ENCODE measurements at regions not wholly inside any gene's neighbourhood (a gene's known extent, or its start where the extent isn't known, plus 50 kb on each side); places are given as distances from the start of the nearest gene placed in this dataset.

DNA sequence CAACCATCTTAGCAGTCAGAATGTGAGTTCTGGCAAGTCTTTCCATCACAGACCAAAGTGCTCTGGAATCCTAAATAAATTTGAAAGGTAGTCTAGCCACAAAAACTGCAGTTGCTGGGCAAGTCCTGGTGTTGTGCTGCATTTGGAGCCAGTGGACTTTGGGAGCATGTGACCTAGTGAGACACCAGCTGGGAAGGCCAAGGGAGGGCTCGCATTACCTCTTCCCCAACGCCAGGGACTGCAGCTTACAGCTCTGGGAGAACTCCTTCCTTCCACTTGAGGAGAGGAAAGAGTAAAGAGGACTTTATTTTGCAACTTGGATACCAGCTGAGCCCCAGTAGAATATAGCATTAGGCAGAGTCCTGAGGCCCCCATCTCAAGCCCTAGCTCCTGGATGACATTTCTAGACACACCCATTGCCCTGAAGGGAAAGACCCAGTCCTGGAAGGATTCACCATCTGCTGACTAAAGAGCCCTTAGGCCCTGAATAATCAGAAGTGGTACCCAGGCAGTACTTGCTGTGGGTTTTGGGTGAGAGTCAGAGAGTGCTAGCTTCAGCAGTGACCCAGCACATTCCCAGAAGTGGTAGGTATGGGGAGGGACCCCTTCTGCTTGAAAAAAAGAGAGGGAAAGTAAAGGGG is 190.7 kb downstream of the NUF2 start:
- TF ChIP-seq, protein P1, sequence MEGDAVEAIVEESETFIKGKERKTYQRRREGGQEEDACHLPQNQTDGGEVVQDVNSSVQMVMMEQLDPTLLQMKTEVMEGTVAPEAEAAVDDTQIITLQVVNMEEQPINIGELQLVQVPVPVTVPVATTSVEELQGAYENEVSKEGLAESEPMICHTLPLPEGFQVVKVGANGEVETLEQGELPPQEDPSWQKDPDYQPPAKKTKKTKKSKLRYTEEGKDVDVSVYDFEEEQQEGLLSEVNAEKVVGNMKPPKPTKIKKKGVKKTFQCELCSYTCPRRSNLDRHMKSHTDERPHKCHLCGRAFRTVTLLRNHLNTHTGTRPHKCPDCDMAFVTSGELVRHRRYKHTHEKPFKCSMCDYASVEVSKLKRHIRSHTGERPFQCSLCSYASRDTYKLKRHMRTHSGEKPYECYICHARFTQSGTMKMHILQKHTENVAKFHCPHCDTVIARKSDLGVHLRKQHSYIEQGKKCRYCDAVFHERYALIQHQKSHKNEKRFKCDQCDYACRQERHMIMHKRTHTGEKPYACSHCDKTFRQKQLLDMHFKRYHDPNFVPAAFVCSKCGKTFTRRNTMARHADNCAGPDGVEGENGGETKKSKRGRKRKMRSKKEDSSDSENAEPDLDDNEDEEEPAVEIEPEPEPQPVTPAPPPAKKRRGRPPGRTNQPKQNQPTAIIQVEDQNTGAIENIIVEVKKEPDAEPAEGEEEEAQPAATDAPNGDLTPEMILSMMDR (IDR thresholded peaks at IDR 0.05): no peak
- H3K4me3 ChIP-seq: no peak overlapping the region
- no peak for DNase-seq (ENCODE audit: low spot score)
- no peak overlapping the region for H3K27ac ChIP-seq

GRCh38 chr1:163523375-163524029 is 201.7 kb downstream of the NUF2 start:
- TF ChIP-seq, protein P1 (IDR thresholded peaks at IDR 0.05): no peak
- H3K27ac ChIP-seq: no peak overlapping the region
- H3K4me3 ChIP-seq: no peak overlapping the region
- no peak for DNase-seq (ENCODE audit: low spot score)

GRCh38 chr1:163528710-163529348 is 207.1 kb downstream of the NUF2 start:
- TF ChIP-seq, protein P1 (IDR thresholded peaks at IDR 0.05): no peak
- DNase-seq (ENCODE audit: low spot score): no peak

GRCh38 chr1:163531345-163531744 is 209.6 kb downstream of the NUF2 start:
- Histone ChIP-seq H3K27ac (no peak overlapping the region), H3K4me3 (no peak overlapping the region)
- no peak for DNase-seq (ENCODE audit: low spot score)
- TF ChIP-seq, protein P1 (IDR thresholded peaks at IDR 0.05): no peak

More at GRCh38 chr1:163528710-163529348, 207.1 kb downstream of the NUF2 start:
- Histone ChIP-seq H3K27ac (no peak overlapping the region), H3K4me3 (no peak overlapping the region)

- no peak overlapping the region for H3K4me3 ChIP-seq
- TF ChIP-seq, protein P1 (IDR thresholded peaks at IDR 0.05): no peak
- no peak for DNase-seq (ENCODE audit: low spot score)
- H3K27ac ChIP-seq: no peak overlapping the region
These were observed 213.6 kb downstream of the NUF2 start for GRCh38 chr1:163535401-163535800.

GRCh38 chr1:163535807-163536206 is 214.1 kb downstream of the NUF2 start:
- TF ChIP-seq, protein P1 (IDR thresholded peaks at IDR 0.05): no peak
- Histone ChIP-seq H3K4me3 (no peak overlapping the region), H3K27ac (no peak overlapping the region)
- DNase-seq (ENCODE audit: low spot score): no peak

All from coronary artery (tissue), 2 donors.